ENCODE measurements at regions not wholly inside any gene's neighbourhood (a gene's known extent, or its start where the extent isn't known, plus 50 kb on each side); places are given as distances from the start of the nearest gene placed in this dataset.

GRCh38 chr1:201656311-201657032 lies 117.5 kb downstream of the NAV1 start:
- Histone ChIP-seq H3K27me3 (replicated peaks; ENCODE audit: control insufficient read depth, insufficient read depth, low read length) (no peaks in the 10 kb centered on the region; the same call in 1 of the 2 replicates), H3K4me3 (replicated peaks; ENCODE audit: low read depth, low read length) (no peak overlapping the region), H3K36me3 (ENCODE audit: control insufficient read depth, insufficient read depth, low read length) (no peaks in the 10 kb centered on the region)
- DNase-seq (ENCODE audit: extremely low read depth, insufficient read length), result no peak
- TF ChIP-seq CTCF (IDR thresholded peaks at IDR 0.05; ENCODE audit: insufficient read depth, low read length, poor library complexity, severe bottlenecking), result no peak

- no peaks in the 10 kb centered on the region; the same call in 1 of the 2 replicates for H3K27me3 ChIP-seq (replicated peaks; ENCODE audit: control insufficient read depth, insufficient read depth, low read length)
- TF ChIP-seq CTCF (IDR thresholded peaks at IDR 0.05; ENCODE audit: insufficient read depth, low read length, poor library complexity, severe bottlenecking), result no peak
- no peaks in the 10 kb centered on the region for H3K36me3 ChIP-seq (ENCODE audit: control insufficient read depth, insufficient read depth, low read length)
- no peak for DNase-seq (ENCODE audit: extremely low read depth, insufficient read length)
- H3K4me3 ChIP-seq (replicated peaks; ENCODE audit: low read depth, low read length), result no peak overlapping the region
Observed at GRCh38 chr1:201659572-201659971, 120.6 kb downstream of the NAV1 start.

GRCh38 chr1:201660931-201661822 lies 122.2 kb downstream of the NAV1 start:
- Histone ChIP-seq H3K4me3 (replicated peaks; ENCODE audit: low read depth, low read length) (no peak overlapping the region), H3K36me3 (ENCODE audit: control insufficient read depth, insufficient read depth, low read length) (no peaks in the 10 kb centered on the region), H3K27me3 (replicated peaks; ENCODE audit: control insufficient read depth, insufficient read depth, low read length) (no peaks in the 10 kb centered on the region; the same call in 1 of the 2 replicates)
- DNase-seq (ENCODE audit: extremely low read depth, insufficient read length), result no peak
- no peak for TF ChIP-seq CTCF (IDR thresholded peaks at IDR 0.05; ENCODE audit: insufficient read depth, low read length, poor library complexity, severe bottlenecking)

GRCh38 chr1:201661823-201662359 lies 123.0 kb downstream of the NAV1 start:
- Histone ChIP-seq H3K4me3 (replicated peaks; ENCODE audit: low read depth, low read length) (no peak overlapping the region), H3K27me3 (replicated peaks; ENCODE audit: control insufficient read depth, insufficient read depth, low read length) (no peaks in the 10 kb centered on the region; the same call in 1 of the 2 replicates), H3K36me3 (ENCODE audit: control insufficient read depth, insufficient read depth, low read length) (no peaks in the 10 kb centered on the region)
- DNase-seq (ENCODE audit: extremely low read depth, insufficient read length), result no peak
- no peak for TF ChIP-seq CTCF (IDR thresholded peaks at IDR 0.05; ENCODE audit: insufficient read depth, low read length, poor library complexity, severe bottlenecking)

- Histone ChIP-seq H3K27me3 (replicated peaks; ENCODE audit: control insufficient read depth, insufficient read depth, low read length) (no peaks in the 10 kb centered on the region; the same call in 1 of the 2 replicates), H3K36me3 (ENCODE audit: control insufficient read depth, insufficient read depth, low read length) (no peaks in the 10 kb centered on the region), H3K4me3 (replicated peaks; ENCODE audit: low read depth, low read length) (no peak overlapping the region)
- no peak for DNase-seq (ENCODE audit: extremely low read depth, insufficient read length)
- TF ChIP-seq CTCF (IDR thresholded peaks at IDR 0.05; ENCODE audit: insufficient read depth, low read length, poor library complexity, severe bottlenecking), result no peak
Observed at GRCh38 chr1:201662646-201663045, 123.7 kb downstream of the NAV1 start.

Measured in GM06990 (cell line).